BJ (cell line): ENCODE measurements at regions not wholly inside any gene's neighbourhood (a gene's known extent, or its start where the extent isn't known, plus 50 kb on each side); places are given as distances from the start of the nearest gene placed in this dataset.

Experiments
- CTCF ChIA-PET: fragments of 350-600 bp; formaldehyde crosslinking; extraction: SDS; loops from one replicate; lab custom pipeline; 2021; ENCODE audit warnings: antibody characterized with exemption, inconsistent platforms; lab: Yijun Ruan, JAX
- POLR2A ChIA-PET: fragments of 300-600 bp; sonication (Branson Sonifier 250); formaldehyde crosslinking; extraction: SDS; loops from one replicate; lab custom pipeline; 2021; ENCODE audit warnings: antibody characterized with exemption; lab: Charles Lee
- DNase-seq: peaks from one replicate; pipeline ENCODE4 v3.0.0-alpha.2; 2011; ENCODE audit warnings: low read depth
- H3K27me3 ChIP-seq: 2 replicates; pipeline ENCODE4 v1.6.0; 2011; ENCODE audit warnings: low read length; ENCODE audit not compliant: control insufficient read depth, insufficient read depth
- H3K36me3 ChIP-seq: 2 replicates; pipeline ENCODE4 v1.5.1; 2011; ENCODE audit warnings: low read length; ENCODE audit not compliant: control insufficient read depth, insufficient read depth
- H3K4me3 ChIP-seq: 2 replicates; pipeline ENCODE4 v1.5.1; 2011; ENCODE audit warnings: low read depth, mild to moderate bottlenecking, control low read depth, low read length
- TF ChIP-seq, protein P1 (sequence below): IDR thresholded peaks from 2 replicates; pipeline ENCODE4 v1.5.1; 2011; ENCODE audit warnings: low read depth, mild to moderate bottlenecking, control low read depth, inconsistent platforms, low read length, moderate library complexity; ENCODE audit not compliant: insufficient read depth

DNA sequence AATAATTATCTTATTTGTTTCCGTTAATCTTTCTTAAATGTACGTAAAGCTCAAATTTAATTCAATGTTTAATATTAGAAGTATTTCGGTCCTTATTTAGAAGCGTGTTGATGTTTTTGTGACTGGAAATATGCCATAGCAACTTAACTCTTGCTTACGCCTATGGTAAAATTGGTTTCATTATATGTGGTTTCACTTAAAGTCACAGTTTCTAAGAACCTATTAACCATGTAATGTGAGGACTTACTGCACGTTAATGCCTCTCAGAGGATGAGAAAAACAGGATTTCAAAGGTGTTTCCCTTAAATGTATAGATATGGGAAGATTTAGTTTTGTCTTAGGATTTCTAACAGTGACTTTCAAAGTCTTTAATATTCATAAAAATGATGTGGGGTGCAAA, 206.4 kb upstream of the IL15 start:
- Histone ChIP-seq H3K36me3 (no peaks in the 10 kb centered on the region), H3K27me3 (no peaks in the 10 kb centered on the region), H3K4me3 (no peak overlapping the region)
- ChIA-PET CTCF (no interaction called here), POLR2A (no interaction called here)
- no peak for DNase-seq
- TF ChIP-seq, protein P1, sequence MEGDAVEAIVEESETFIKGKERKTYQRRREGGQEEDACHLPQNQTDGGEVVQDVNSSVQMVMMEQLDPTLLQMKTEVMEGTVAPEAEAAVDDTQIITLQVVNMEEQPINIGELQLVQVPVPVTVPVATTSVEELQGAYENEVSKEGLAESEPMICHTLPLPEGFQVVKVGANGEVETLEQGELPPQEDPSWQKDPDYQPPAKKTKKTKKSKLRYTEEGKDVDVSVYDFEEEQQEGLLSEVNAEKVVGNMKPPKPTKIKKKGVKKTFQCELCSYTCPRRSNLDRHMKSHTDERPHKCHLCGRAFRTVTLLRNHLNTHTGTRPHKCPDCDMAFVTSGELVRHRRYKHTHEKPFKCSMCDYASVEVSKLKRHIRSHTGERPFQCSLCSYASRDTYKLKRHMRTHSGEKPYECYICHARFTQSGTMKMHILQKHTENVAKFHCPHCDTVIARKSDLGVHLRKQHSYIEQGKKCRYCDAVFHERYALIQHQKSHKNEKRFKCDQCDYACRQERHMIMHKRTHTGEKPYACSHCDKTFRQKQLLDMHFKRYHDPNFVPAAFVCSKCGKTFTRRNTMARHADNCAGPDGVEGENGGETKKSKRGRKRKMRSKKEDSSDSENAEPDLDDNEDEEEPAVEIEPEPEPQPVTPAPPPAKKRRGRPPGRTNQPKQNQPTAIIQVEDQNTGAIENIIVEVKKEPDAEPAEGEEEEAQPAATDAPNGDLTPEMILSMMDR = no peak

DNA sequence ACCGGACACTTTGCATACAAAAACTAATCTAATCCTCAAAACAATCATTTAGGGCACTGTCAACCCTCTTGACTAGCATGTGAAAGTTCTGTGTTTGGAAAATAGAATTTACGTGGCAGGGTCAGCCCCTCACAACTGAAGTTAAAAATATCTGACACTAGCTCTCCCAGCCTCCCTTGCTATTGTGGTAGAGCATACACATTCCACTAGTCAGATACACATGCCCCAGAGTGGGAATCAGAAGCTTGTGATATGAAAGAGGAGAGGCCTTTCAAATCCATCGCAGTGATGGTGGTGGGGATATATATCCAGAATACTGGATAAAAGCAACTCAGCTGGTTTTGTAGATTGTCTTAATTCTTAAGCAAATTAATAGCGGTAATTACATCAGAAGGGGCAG, 205.7 kb upstream of the IL15 start:
- POLR2A ChIA-PET = no interaction called here
- no peak for DNase-seq

DNA sequence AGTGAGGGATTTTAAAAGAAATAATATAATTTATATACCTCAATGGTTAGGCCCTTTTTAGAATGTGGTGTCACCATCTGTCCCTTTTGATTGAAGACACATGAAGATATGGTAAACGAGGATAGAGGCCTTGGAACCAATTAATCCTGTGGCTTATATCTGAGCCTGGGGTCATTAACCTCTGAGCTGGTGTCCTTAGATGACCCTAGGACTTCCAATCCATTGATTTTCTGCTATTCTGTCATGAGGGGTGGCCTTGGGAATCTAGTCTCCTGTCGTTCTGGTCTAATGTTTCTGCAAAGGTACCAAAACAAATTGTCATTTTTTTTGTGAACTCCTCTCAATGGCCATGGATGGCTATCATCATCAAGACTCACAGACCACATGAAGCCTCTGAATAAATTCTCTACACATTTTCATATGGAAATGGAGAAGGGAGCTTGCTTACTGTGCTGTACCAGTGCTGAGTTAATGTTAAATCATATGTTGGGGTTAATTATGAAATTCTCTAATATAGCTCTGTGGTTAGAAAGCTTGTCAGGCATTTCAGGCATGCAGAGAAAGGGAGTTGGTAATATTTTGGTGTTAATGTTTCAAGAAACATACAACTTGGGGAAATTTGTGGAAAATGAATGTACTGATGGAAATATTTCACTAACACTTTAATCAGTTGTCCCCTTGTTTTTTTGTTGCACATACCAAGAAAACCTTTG, 204.2 kb upstream of the IL15 start:
- POLR2A ChIA-PET = interaction anchor here (0.5 kb wide), 1 partner anchor 26 kb away, joined by 3 read pairs; no protein-coding TSS in a partner anchor
- TF ChIP-seq, protein P1 = no peak
- DNase-seq = no peak
- CTCF ChIA-PET = interaction anchor here (0.6 to 1.6 kb wide), 4 partner anchors 23 to 442 kb away, joined by 3 to 5 read pairs (median 3); partner anchors contain the start of gene IL15
- Histone ChIP-seq H3K4me3 (no peak overlapping the region), H3K36me3 (no peaks in the 10 kb centered on the region), H3K27me3 (no peaks in the 10 kb centered on the region)

More for the DNA sequence above, 205.7 kb upstream of the IL15 start:
- H3K27me3 ChIP-seq = no peaks in the 10 kb centered on the region
- CTCF ChIA-PET = interaction anchor here (0.7 to 1.0 kb wide), 3 partner anchors 28 to 62 kb away, joined by 3 to 4 read pairs (median 3); no protein-coding TSS in a partner anchor
- TF ChIP-seq, protein P1 = no peak
- H3K36me3 ChIP-seq = no peaks in the 10 kb centered on the region
- no peak overlapping the region for H3K4me3 ChIP-seq

DNA sequence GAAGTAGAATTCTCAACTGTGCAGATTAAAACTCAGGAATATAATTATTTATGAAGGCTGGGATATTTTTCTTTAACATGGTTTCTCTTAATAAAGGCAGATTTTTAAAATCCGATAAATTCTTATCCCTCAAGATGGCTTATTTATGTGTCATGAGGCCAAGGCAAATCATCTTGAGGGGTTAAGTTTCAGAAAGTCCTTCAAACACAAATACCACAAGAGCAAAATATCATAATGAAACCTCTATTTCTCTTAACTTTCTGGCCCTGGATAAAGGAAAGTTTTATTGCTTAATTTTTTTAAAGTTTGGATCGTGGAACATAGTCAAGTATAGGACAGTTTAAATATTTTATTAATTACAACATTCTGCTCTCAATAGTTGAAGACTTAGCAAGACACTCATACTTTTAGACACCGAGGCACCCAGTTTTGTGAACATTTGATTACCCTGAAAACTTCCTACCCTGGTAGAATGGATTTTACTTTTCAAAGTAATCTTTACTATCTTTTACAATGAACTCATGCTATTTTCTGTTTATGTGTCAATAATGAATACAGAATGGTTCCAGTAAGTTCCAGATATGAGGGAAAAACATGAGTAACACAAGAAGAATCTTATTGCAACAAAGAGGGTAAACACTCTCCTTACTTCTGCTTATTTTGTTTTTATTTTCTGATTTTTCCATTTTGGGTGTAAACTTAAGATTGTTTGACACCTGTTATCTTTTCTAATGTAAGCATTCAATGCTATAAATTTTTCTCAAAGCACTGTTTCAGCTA, 200.7 kb upstream of the IL15 start:
- TF ChIP-seq, protein P1 = no peak
- H3K27me3 ChIP-seq = no peaks in the 10 kb centered on the region
- ChIA-PET CTCF (interaction anchor here (0.6 kb wide), 1 partner anchor 577 kb away, joined by 3 read pairs; no protein-coding TSS in a partner anchor), POLR2A (no interaction called here)
- no peaks in the 10 kb centered on the region for H3K36me3 ChIP-seq
- no peak overlapping the region for H3K4me3 ChIP-seq
- no peak for DNase-seq

DNA sequence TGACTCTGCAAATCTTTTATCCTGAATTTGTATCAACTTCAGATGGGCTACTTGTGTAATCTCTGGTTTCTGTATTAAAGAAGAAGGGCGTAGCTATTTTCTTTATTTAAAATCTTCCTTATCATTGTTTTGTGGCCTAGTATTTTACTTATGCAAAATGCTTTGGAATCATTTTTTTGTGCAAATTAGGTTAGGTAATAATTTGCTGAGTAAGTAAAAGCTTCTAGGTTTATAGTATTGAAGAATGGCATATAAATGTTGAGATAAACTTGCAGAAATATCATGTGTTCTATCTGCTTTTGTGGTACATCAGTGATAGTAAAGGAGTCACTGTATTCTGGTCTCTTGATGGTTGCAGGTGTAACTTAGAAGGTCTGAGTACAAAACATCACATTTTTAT, 197.2 kb upstream of the IL15 start:
- TF ChIP-seq, protein P1 = no peak
- Histone ChIP-seq H3K36me3 (no peaks in the 10 kb centered on the region), H3K27me3 (no peaks in the 10 kb centered on the region), H3K4me3 (no peak overlapping the region)
- POLR2A ChIA-PET = no interaction called here
- DNase-seq = no peak
- CTCF ChIA-PET = no interaction called here
